Sigmoid colon (tissue), 4 donors: ENCODE measurements at regions not wholly inside any gene's neighbourhood (a gene's known extent, or its start where the extent isn't known, plus 50 kb on each side); places are given as distances from the start of the nearest gene placed in this dataset.

Experiments
- EP300 ChIP-seq, 4 donors: sonication (generic); formaldehyde crosslinking; IDR thresholded peaks; one replicate each; pipeline ENCODE4 v1.6.1; 2017; ENCODE audit warnings: antibody characterized with exemption in 4 of 4
- POLR2A ChIP-seq, 2 donors: fragments of 450-650 bp; IDR thresholded peaks; one replicate each; pipeline ENCODE4 v1.6.1; 2016; ENCODE audit warnings: antibody characterized with exemption in 2 of 2, mild to moderate bottlenecking in 2 of 2, moderate library complexity in 2 of 2
- POLR2AphosphoS5 ChIP-seq, 4 donors: sonication (generic); formaldehyde crosslinking; IDR thresholded peaks; one replicate each; pipeline ENCODE4 v1.6.1; 2017; ENCODE audit warnings: antibody characterized with exemption in 4 of 4
- TF ChIP-seq, protein P1 (sequence below), 4 experiments: fragments of 450-650 bp in 3 of 4; fragments of 200-600 bp in 1 of 4; IDR thresholded peaks; one replicate each; pipeline ENCODE4 v1.5.1; 2016 to 2019; ENCODE audit warnings: antibody characterized with exemption in 4 of 4, mild to moderate bottlenecking in 3 of 4, moderate library complexity in 2 of 4

DNA sequence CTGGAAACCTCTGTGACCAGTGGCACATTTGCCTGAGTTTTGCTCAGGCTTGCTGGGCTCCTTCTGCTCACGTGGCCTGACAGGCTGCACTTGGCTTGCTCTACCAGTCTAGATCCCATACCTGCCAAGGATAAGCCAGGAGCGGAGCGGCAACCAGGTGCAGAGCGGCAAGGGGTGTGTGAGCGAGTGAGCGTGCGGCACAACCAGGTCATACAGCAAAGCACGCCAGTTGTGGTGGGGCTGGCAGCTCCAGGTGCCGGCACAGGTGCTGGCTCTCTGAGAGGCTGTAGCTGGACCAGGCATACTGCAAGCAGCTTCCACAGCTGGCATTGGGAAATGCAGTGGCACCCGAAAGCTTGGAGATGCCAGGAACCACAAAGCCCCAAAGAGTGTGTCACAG is 1495.1 kb downstream of the PCDH7 start:
- TF ChIP-seq POLR2AphosphoS5 (IDR thresholded peaks at IDR 0.05) (no peak), POLR2A (IDR thresholded peaks at IDR 0.05) (no peak), EP300 (IDR thresholded peaks at IDR 0.05) (no peak)
- TF ChIP-seq, protein P1, sequence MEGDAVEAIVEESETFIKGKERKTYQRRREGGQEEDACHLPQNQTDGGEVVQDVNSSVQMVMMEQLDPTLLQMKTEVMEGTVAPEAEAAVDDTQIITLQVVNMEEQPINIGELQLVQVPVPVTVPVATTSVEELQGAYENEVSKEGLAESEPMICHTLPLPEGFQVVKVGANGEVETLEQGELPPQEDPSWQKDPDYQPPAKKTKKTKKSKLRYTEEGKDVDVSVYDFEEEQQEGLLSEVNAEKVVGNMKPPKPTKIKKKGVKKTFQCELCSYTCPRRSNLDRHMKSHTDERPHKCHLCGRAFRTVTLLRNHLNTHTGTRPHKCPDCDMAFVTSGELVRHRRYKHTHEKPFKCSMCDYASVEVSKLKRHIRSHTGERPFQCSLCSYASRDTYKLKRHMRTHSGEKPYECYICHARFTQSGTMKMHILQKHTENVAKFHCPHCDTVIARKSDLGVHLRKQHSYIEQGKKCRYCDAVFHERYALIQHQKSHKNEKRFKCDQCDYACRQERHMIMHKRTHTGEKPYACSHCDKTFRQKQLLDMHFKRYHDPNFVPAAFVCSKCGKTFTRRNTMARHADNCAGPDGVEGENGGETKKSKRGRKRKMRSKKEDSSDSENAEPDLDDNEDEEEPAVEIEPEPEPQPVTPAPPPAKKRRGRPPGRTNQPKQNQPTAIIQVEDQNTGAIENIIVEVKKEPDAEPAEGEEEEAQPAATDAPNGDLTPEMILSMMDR (IDR thresholded peaks at IDR 0.05) = no peak
